ENCODE measurements at regions not wholly inside any gene's neighbourhood (a gene's known extent, or its start where the extent isn't known, plus 50 kb on each side); places are given as distances from the start of the nearest gene placed in this dataset.

- ATAC-seq, result no peak
- 4% methylated on average over 1 of the region's 1 CpG for WGBS (ENCODE audit: low lambda C conversion rate)
- intact Hi-C loops (cut with micrococcal nuclease; ENCODE audit: unreplicated experiment), result no loop called here
These were observed 187.2 kb upstream of the NOL4 start for GRCh38 chr18:34411952-34412351.

More at GRCh38 chr18:34411952-34412351, 187.2 kb upstream of the NOL4 start:
- no peaks in the 10 kb centered on the region for H3K36me3 ChIP-seq (replicated peaks in 1 of 2; ENCODE audit: control insufficient read depth in 1 of 2, insufficient read depth in 2 of 2, low read length in 2 of 2)
- ChIA-PET CTCF (ENCODE audit: low intra/inter-chr PET ratio, low total read pairs) (no interaction called here), POLR2A (no interaction called here)
- H3K27ac ChIP-seq (ENCODE audit: extremely low read length, insufficient read depth, low read length), result no peak overlapping the region
- H3K4me3 ChIP-seq (replicated peaks in 1 of 3; ENCODE audit: insufficient read depth in 1 of 3, low read depth in 2 of 3, low read length in 3 of 3), result no peak overlapping the region
- H4K20me1 ChIP-seq (ENCODE audit: insufficient read depth, low read length), result no peaks in the 10 kb centered on the region
- no peaks in the 10 kb centered on the region for H3K4me1 ChIP-seq (ENCODE audit: insufficient read depth, low read length)
- H2AFZ ChIP-seq (ENCODE audit: low read length), result no peak overlapping the region
- TF ChIP-seq ZNF570 (CRISPR knock-in tag; IDR thresholded peaks at IDR 0.05; ENCODE audit: borderline replicate concordance) (no peak), MLX (CRISPR knock-in tag; IDR thresholded peaks at IDR 0.05) (no peak), ZNF598 (CRISPR knock-in tag; IDR thresholded peaks at IDR 0.05; ENCODE audit: borderline replicate concordance) (no peak), ZNF30 (CRISPR knock-in tag; IDR thresholded peaks at IDR 0.05) (no peak), MAX (IDR thresholded peaks at IDR 0.05) (no peak), HINFP (CRISPR knock-in tag; IDR thresholded peaks at IDR 0.05; ENCODE audit: low read depth) (no peak), ZNF430 (CRISPR knock-in tag; IDR thresholded peaks at IDR 0.05) (no peak), HNF4A (CRISPR knock-in tag; IDR thresholded peaks at IDR 0.05) (no peak), CEBPB (IDR thresholded peaks at IDR 0.05; ENCODE audit: borderline replicate concordance, low read depth, low read length) (no peak)
- no TSS peak for BruUV-seq (replicated peaks)
- DNase-seq (ENCODE audit: low spot score), result no peak
- H3K9me3 ChIP-seq (ENCODE audit: low read length), result no peaks in the 10 kb centered on the region
- H3K79me2 ChIP-seq (ENCODE audit: insufficient read depth, low read length), result no peaks in the 10 kb centered on the region
- H3K4me2 ChIP-seq (ENCODE audit: low read depth, low read length), result no peak overlapping the region
- in situ Hi-C loops (cut with HindIII; ENCODE audit: extremely low pct_ligation_motif_present, low pct_unique_long_range_greater_than_20kb), result no loop called here
- H3K9ac ChIP-seq (ENCODE audit: insufficient read depth, low read depth, low read length), result no peak overlapping the region
- no peaks in the 10 kb centered on the region for H3K27me3 ChIP-seq (ENCODE audit: control insufficient read depth in 1 of 2, insufficient read depth in 2 of 2, low read length in 2 of 2)
- no peak for FAIRE-seq
